ENCODE measurements at regions not wholly inside any gene's neighbourhood (a gene's known extent, or its start where the extent isn't known, plus 50 kb on each side); places are given as distances from the start of the nearest gene placed in this dataset.

- Histone ChIP-seq H3K9me3 (ENCODE audit: control insufficient read depth, low read length) (no peaks in the 10 kb centered on the region), H3K9ac (ENCODE audit: low read length) (no peak overlapping the region), H3K4me3 (ENCODE audit: low read length) (no peak overlapping the region), H3K27me3 (replicated peaks; ENCODE audit: control insufficient read depth, insufficient read depth, low read length) (no peaks in the 10 kb centered on the region), H3K4me1 (ENCODE audit: control insufficient read depth, insufficient read depth, low read length) (no peaks in the 10 kb centered on the region), H3K36me3 (ENCODE audit: control insufficient read depth, insufficient read depth, low read length, severe bottlenecking) (no peaks in the 10 kb centered on the region)
- DNase-seq (ENCODE audit: low read depth) = no peak
These were observed 95.2 kb upstream of the SEMA6D start for GRCh38 chr15:47622055-47622454.

- Histone ChIP-seq H3K9me3 (ENCODE audit: control insufficient read depth, low read length) (no peaks in the 10 kb centered on the region), H3K27me3 (replicated peaks; ENCODE audit: control insufficient read depth, insufficient read depth, low read length) (no peaks in the 10 kb centered on the region), H3K9ac (ENCODE audit: low read length) (no peak overlapping the region)
These were observed 92.8 kb upstream of the SEMA6D start for GRCh38 chr15:47624503-47624902.

DNA sequence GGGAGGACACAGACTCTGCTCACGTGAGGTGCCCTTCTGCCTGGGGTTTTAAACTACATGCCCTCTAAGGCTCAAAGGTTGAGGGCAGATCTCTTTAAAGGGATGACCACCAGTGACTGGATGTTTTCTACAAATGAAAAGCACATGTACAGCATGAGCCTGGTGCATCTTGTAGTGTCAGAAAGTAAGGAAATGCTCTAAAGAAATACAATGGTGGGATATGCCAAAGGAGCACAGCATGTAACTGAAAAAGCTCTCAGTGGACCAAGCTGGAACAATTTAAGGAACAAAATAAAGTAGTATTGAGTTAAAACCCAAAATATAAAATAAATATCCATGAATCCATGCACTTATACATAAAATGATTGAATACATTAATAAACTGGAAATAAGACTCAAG lies 78.3 kb upstream of the SEMA6D start:
- H3K4me3 ChIP-seq (ENCODE audit: low read length) = no peak overlapping the region
- H3K27me3 ChIP-seq (replicated peaks; ENCODE audit: control insufficient read depth, insufficient read depth, low read length) = no peaks in the 10 kb centered on the region
- no peaks in the 10 kb centered on the region for H3K4me1 ChIP-seq (ENCODE audit: control insufficient read depth, insufficient read depth, low read length)
- DNase-seq (ENCODE audit: low read depth) = no peak
- H3K9ac ChIP-seq (ENCODE audit: low read length) = no peak overlapping the region
- H3K9me3 ChIP-seq (ENCODE audit: control insufficient read depth, low read length) = no peaks in the 10 kb centered on the region
- no peaks in the 10 kb centered on the region for H3K36me3 ChIP-seq (ENCODE audit: control insufficient read depth, insufficient read depth, low read length, severe bottlenecking)

More at GRCh38 chr15:47624503-47624902, 92.8 kb upstream of the SEMA6D start:
- Histone ChIP-seq H3K36me3 (ENCODE audit: control insufficient read depth, insufficient read depth, low read length, severe bottlenecking) (no peaks in the 10 kb centered on the region), H3K4me1 (ENCODE audit: control insufficient read depth, insufficient read depth, low read length) (no peaks in the 10 kb centered on the region), H3K4me3 (ENCODE audit: low read length) (no peak overlapping the region)
- DNase-seq (ENCODE audit: low read depth) = no peak

GRCh38 chr15:47640079-47640478 lies 77.2 kb upstream of the SEMA6D start:
- no peak for DNase-seq (ENCODE audit: low read depth)
- Histone ChIP-seq H3K9me3 (ENCODE audit: control insufficient read depth, low read length) (no peaks in the 10 kb centered on the region), H3K4me1 (ENCODE audit: control insufficient read depth, insufficient read depth, low read length) (no peaks in the 10 kb centered on the region), H3K36me3 (ENCODE audit: control insufficient read depth, insufficient read depth, low read length, severe bottlenecking) (no peaks in the 10 kb centered on the region), H3K9ac (ENCODE audit: low read length) (no peak overlapping the region), H3K27me3 (replicated peaks; ENCODE audit: control insufficient read depth, insufficient read depth, low read length) (no peaks in the 10 kb centered on the region), H3K4me3 (ENCODE audit: low read length) (no peak overlapping the region)

GRCh38 chr15:47640901-47641300 lies 76.4 kb upstream of the SEMA6D start:
- no peak overlapping the region for H3K9ac ChIP-seq (ENCODE audit: low read length)
- H3K4me1 ChIP-seq (ENCODE audit: control insufficient read depth, insufficient read depth, low read length) = no peaks in the 10 kb centered on the region
- H3K27me3 ChIP-seq (replicated peaks; ENCODE audit: control insufficient read depth, insufficient read depth, low read length) = no peaks in the 10 kb centered on the region
- DNase-seq (ENCODE audit: low read depth) = no peak
- H3K4me3 ChIP-seq (ENCODE audit: low read length) = no peak overlapping the region
- H3K9me3 ChIP-seq (ENCODE audit: control insufficient read depth, low read length) = no peaks in the 10 kb centered on the region
- no peaks in the 10 kb centered on the region for H3K36me3 ChIP-seq (ENCODE audit: control insufficient read depth, insufficient read depth, low read length, severe bottlenecking)

DNA sequence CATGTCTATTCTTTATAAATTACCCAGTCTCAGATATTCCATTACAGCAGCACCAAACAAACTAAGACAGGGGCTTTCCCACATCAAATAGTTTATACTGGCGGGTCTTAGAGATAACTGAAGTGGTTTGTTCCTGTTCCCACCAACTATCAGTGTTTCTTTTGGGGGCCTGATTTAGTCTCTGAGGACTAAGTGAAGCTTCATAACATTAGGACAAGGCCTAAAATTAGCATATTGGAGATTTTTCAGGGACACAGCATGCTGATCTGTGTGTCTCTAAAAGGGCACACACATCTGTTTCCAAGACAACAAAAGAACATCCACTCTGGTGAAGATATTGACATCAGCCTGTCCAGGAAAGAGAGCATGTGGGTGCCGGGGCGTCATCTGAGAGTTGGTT lies 72.6 kb upstream of the SEMA6D start:
- Histone ChIP-seq H3K27me3 (replicated peaks; ENCODE audit: control insufficient read depth, insufficient read depth, low read length) (no peaks in the 10 kb centered on the region), H3K9me3 (ENCODE audit: control insufficient read depth, low read length) (no peaks in the 10 kb centered on the region)

GRCh38 chr15:47650564-47650963 lies 66.7 kb upstream of the SEMA6D start:
- Histone ChIP-seq H3K9ac (ENCODE audit: low read length) (no peak overlapping the region), H3K4me3 (ENCODE audit: low read length) (no peak overlapping the region), H3K36me3 (ENCODE audit: control insufficient read depth, insufficient read depth, low read length, severe bottlenecking) (no peaks in the 10 kb centered on the region), H3K4me1 (ENCODE audit: control insufficient read depth, insufficient read depth, low read length) (no peaks in the 10 kb centered on the region), H3K27me3 (replicated peaks; ENCODE audit: control insufficient read depth, insufficient read depth, low read length) (peaks cover 12% of the 10 kb centered on the region), H3K9me3 (ENCODE audit: control insufficient read depth, low read length) (no peaks in the 10 kb centered on the region)
- DNase-seq (ENCODE audit: low read depth) = no peak

More for the DNA sequence above, 72.6 kb upstream of the SEMA6D start:
- Histone ChIP-seq H3K36me3 (ENCODE audit: control insufficient read depth, insufficient read depth, low read length, severe bottlenecking) (no peaks in the 10 kb centered on the region), H3K9ac (ENCODE audit: low read length) (no peak overlapping the region), H3K4me3 (ENCODE audit: low read length) (no peak overlapping the region), H3K4me1 (ENCODE audit: control insufficient read depth, insufficient read depth, low read length) (no peaks in the 10 kb centered on the region)
- DNase-seq (ENCODE audit: low read depth) = no peak

GRCh38 chr15:47652328-47652727 lies 65.0 kb upstream of the SEMA6D start:
- Histone ChIP-seq H3K9ac (ENCODE audit: low read length) (no peak overlapping the region), H3K9me3 (ENCODE audit: control insufficient read depth, low read length) (no peaks in the 10 kb centered on the region), H3K27me3 (replicated peaks; ENCODE audit: control insufficient read depth, insufficient read depth, low read length) (peaks cover 12% of the 10 kb centered on the region), H3K36me3 (ENCODE audit: control insufficient read depth, insufficient read depth, low read length, severe bottlenecking) (no peaks in the 10 kb centered on the region), H3K4me1 (ENCODE audit: control insufficient read depth, insufficient read depth, low read length) (no peaks in the 10 kb centered on the region), H3K4me3 (ENCODE audit: low read length) (no peak overlapping the region)
- DNase-seq (ENCODE audit: low read depth) = no peak

DNA sequence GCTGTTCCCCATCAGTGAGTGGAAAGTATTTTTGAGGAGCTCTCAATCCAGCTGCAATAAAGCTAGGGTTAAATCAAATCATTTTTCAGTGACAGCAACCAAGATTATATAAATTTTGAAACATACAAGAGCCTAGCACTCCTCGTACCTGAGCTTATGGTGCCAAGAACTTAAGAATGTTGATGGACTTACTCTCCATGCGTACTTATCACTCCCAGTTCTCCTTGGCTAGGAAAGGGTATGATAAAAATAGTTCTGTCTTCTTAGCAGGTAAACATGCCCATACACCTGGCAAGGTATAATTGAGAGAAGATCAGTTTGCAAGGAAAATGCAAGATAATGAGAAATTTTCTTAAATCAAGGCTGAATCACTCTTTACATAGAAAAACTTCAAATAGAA lies 64.5 kb upstream of the SEMA6D start:
- H3K4me1 ChIP-seq (ENCODE audit: control insufficient read depth, insufficient read depth, low read length) = no peaks in the 10 kb centered on the region
- no peaks in the 10 kb centered on the region for H3K36me3 ChIP-seq (ENCODE audit: control insufficient read depth, insufficient read depth, low read length, severe bottlenecking)

GRCh38 chr15:47661661-47662180 lies 55.6 kb upstream of the SEMA6D start:
- Histone ChIP-seq H3K9me3 (ENCODE audit: control insufficient read depth, low read length) (no peaks in the 10 kb centered on the region), H3K27me3 (replicated peaks; ENCODE audit: control insufficient read depth, insufficient read depth, low read length) (no peaks in the 10 kb centered on the region), H3K4me3 (ENCODE audit: low read length) (no peak overlapping the region), H3K4me1 (ENCODE audit: control insufficient read depth, insufficient read depth, low read length) (peaks cover 25% of the 10 kb centered on the region), H3K36me3 (ENCODE audit: control insufficient read depth, insufficient read depth, low read length, severe bottlenecking) (no peaks in the 10 kb centered on the region), H3K9ac (ENCODE audit: low read length) (no peak overlapping the region)
- DNase-seq (ENCODE audit: low read depth) = no peak

More for the DNA sequence above, 64.5 kb upstream of the SEMA6D start:
- Histone ChIP-seq H3K9me3 (ENCODE audit: control insufficient read depth, low read length) (no peaks in the 10 kb centered on the region), H3K9ac (ENCODE audit: low read length) (no peak overlapping the region), H3K27me3 (replicated peaks; ENCODE audit: control insufficient read depth, insufficient read depth, low read length) (peaks cover 12% of the 10 kb centered on the region), H3K4me3 (ENCODE audit: low read length) (no peak overlapping the region)
- DNase-seq (ENCODE audit: low read depth) = no peak

DNA sequence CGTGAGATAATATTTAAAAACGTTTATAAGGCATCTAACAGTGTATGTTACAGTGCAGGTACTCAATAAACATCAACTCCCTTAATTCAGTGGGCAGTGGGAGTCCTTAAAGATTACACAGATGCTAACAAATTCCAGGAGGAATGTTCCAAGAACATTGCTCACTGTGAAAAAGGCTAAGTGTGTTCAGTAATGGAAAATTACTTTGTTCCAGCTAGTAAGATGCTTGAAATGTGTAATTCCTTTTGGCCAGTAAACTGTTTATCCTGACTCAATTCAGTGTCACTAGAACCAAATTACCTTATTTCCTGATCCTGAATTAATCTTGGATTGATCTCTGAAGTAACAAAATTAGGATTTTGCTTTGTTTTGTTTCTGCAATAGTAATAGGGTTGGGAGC lies 54.2 kb upstream of the SEMA6D start:
- Histone ChIP-seq H3K36me3 (ENCODE audit: control insufficient read depth, insufficient read depth, low read length, severe bottlenecking) (no peaks in the 10 kb centered on the region), H3K4me3 (ENCODE audit: low read length) (no peak overlapping the region), H3K4me1 (ENCODE audit: control insufficient read depth, insufficient read depth, low read length) (peaks cover 25% of the 10 kb centered on the region), H3K9ac (ENCODE audit: low read length) (no peak overlapping the region), H3K27me3 (replicated peaks; ENCODE audit: control insufficient read depth, insufficient read depth, low read length) (no peaks in the 10 kb centered on the region), H3K9me3 (ENCODE audit: control insufficient read depth, low read length) (no peaks in the 10 kb centered on the region)
- DNase-seq (ENCODE audit: low read depth) = no peak

Measured in adipocyte (in vitro differentiated cells).